ENCODE measurements at regions not wholly inside any gene's neighbourhood (a gene's known extent, or its start where the extent isn't known, plus 50 kb on each side); places are given as distances from the start of the nearest gene placed in this dataset.

DNA sequence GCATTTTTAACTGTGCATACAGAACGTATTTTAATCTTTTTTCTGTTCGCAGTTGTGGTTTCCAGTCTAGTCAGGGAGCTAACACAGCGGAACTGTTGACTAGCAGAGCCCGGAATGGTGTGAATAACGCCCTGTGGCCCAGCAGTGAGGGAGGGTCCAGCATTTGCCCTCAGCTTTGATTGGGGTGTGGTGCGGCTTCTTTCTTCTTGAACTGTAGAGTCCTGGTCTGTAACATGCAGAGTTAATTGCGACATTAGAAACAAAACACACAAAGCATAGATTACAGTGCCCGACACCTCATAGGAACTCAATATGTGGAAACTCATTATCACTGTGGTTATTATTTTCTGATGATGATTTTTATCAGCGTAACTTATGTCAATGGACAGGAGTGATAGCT, 253.6 kb downstream of the SOX11 start:
- no peaks in the 10 kb centered on the region for H3K9me3 Mint-ChIP-seq (ENCODE audit: low read depth)
- H3K27ac Mint-ChIP-seq: no peak overlapping the region
- no peaks in the 10 kb centered on the region for H3K36me3 Mint-ChIP-seq
- H3K4me1 Mint-ChIP-seq (ENCODE audit: low read depth): no peaks in the 10 kb centered on the region
- no peaks in the 10 kb centered on the region for H3K27me3 Mint-ChIP-seq
- H3K4me3 Mint-ChIP-seq: no peak overlapping the region

DNA sequence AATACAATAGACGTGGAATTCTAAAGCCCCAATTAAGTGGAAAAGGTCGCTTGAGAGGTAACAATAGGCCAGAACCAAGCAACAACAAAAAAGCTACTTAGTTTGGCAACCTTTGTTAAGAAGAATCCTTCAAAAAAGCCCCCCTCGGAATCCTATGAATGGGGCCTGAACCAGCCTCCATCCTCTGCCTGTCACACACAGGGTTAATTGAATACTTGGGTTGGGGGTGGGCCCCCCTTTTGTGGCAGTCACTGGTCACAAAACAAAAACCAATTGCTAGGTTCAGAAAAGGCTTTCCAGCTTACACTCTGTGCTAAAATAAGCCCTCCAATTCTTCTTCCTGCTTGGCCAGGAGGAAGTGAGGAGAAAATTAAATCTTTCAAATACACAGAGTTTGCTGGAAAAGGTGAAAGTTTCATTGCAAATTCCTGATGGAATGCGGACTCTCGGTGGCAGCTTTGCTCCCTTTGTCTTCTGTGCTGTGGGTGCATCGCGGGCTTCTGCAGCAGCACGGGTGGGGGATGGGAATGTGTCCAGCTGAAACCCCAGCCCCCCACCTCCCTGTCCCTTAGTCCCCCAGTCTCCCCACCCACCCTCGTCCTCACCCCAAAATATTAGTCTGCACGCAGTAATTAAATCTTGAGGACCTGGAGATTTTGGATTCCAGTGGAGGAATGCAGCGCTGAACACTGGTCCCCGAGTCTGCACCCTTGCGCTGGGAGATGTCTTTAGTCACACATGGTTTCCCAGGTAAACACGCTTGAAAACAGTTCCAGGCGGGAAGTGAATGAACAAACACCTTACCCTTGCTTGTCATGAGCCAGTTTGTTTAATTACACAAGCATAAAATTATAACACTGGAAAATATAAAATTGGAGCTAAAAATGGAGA, 254.3 kb downstream of the SOX11 start:
- Mint-ChIP-seq H3K4me1 (ENCODE audit: low read depth) (no peaks in the 10 kb centered on the region), H3K36me3 (no peaks in the 10 kb centered on the region), H3K27ac (no peak overlapping the region), H3K9me3 (ENCODE audit: low read depth) (no peaks in the 10 kb centered on the region), H3K4me3 (no peak overlapping the region), H3K27me3 (no peaks in the 10 kb centered on the region)

DNA sequence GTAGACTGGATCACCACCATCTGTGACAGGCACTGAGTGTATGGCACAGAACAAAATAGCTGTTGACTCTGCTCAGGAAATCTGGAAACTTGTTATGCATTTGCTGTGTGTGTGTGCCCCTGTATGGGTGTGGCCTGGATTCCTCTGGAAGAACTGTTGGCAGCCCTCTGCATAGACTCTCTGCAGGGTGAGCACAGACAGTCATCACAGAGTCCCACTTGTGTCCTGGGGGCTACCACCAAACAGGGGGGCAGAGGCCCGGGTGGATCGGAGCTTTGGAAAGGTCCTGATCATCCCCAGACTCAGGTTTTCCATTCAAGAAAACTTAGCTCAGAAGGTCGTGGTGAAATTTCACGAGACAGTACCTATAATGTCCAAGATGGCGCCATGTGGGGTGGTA, 258.6 kb downstream of the SOX11 start:
- Mint-ChIP-seq H3K4me3 (no peak overlapping the region), H3K27me3 (no peaks in the 10 kb centered on the region), H3K36me3 (no peaks in the 10 kb centered on the region), H3K9me3 (ENCODE audit: low read depth) (peaks cover 10% of the 10 kb centered on the region), H3K4me1 (ENCODE audit: low read depth) (no peaks in the 10 kb centered on the region), H3K27ac (no peak overlapping the region)

DNA sequence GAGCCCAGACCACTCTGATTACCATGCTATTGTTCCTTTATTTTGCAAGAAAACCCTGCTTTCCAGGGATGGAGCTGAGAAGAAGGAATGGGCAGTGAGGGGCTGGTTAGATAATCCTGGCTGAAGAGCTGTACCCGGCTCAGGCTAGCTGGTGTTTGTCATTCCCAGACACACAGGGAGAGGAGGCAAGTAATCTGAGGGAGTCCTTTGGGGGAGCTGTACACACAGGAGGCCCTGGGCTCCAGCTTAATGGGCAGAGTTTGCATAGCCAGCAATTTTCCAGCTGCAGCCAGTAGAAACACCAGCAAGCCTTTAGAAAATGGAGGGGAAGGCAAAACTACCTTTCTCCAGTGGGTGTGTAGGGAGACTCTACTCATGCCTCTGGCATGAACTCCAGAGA, 259.3 kb downstream of the SOX11 start:
- H3K27ac Mint-ChIP-seq: no peak overlapping the region
- no peaks in the 10 kb centered on the region for H3K36me3 Mint-ChIP-seq
- no peaks in the 10 kb centered on the region for H3K27me3 Mint-ChIP-seq
- no peak overlapping the region for H3K4me3 Mint-ChIP-seq
- H3K9me3 Mint-ChIP-seq (ENCODE audit: low read depth): peaks cover 10% of the 10 kb centered on the region
- H3K4me1 Mint-ChIP-seq (ENCODE audit: low read depth): no peaks in the 10 kb centered on the region

DNA sequence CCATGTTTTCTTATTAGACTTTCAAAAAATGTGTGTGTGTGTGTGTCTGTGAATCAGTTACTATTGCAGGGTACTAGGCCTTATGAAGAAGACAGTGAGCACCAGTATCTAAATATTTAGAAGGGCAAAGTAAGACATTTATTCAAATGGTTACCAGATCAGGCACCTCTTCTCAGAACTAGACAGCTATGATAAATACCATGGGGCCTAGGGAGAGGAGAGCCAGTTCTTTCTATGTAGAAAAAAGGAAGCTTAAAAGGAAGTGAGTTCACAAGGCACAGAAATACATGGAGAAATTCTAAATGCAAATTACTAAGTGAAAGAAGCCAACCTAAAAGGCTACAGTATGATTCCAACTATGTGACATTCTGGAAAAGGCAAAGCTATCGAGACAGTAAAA, 261.3 kb downstream of the SOX11 start:
- H3K4me1 Mint-ChIP-seq (ENCODE audit: low read depth): no peaks in the 10 kb centered on the region
- H3K27ac Mint-ChIP-seq: no peak overlapping the region
- H3K9me3 Mint-ChIP-seq (ENCODE audit: low read depth): peaks cover 10% of the 10 kb centered on the region
- H3K4me3 Mint-ChIP-seq: no peak overlapping the region
- H3K27me3 Mint-ChIP-seq: no peaks in the 10 kb centered on the region
- H3K36me3 Mint-ChIP-seq: no peaks in the 10 kb centered on the region

DNA sequence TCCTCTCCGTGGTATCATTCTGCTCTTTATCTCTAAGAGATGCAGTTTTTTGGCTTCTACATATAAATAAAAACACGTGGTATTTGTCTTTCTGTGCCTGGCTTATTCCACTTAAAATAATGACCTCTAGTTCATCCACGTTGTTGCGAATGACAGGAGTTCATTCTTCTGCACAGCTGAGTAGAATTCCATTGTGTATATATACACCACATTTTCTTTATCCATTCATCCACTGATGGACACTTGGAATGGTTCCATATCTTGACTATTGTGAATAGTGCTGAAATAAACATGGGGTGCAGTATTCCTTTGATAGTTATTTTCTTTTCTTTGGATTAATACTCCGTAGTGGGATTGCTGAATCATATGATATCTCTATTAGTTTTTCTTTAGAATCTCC, 262.3 kb downstream of the SOX11 start:
- Mint-ChIP-seq H3K9me3 (ENCODE audit: low read depth) (peaks cover 10% of the 10 kb centered on the region), H3K27me3 (no peaks in the 10 kb centered on the region), H3K36me3 (no peaks in the 10 kb centered on the region), H3K27ac (no peak overlapping the region), H3K4me1 (ENCODE audit: low read depth) (no peaks in the 10 kb centered on the region), H3K4me3 (no peak overlapping the region)

DNA sequence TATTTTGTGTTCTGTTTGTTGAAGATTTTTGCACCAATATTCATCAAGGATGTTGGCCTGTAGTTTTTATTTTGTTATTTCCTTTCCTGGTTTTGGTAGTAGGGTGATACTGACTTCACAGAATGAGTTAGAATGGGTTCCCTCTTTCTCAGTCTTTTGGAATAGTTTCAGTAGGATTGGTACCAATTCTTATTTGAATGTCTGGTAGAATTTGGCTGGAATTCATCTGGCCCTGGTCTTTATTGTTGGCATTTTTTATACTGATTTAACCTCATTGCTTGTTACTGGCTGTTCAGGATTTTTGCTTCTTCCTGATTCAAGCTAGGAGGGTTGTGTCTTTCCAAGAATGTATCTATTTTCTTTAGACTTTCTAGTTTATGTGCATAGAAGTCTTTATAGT, 263.7 kb downstream of the SOX11 start:
- H3K4me3 Mint-ChIP-seq: no peak overlapping the region
- no peaks in the 10 kb centered on the region for H3K27me3 Mint-ChIP-seq
- peaks cover 10% of the 10 kb centered on the region for H3K9me3 Mint-ChIP-seq (ENCODE audit: low read depth)
- no peaks in the 10 kb centered on the region for H3K4me1 Mint-ChIP-seq (ENCODE audit: low read depth)
- H3K27ac Mint-ChIP-seq: no peak overlapping the region
- H3K36me3 Mint-ChIP-seq: no peaks in the 10 kb centered on the region

DNA sequence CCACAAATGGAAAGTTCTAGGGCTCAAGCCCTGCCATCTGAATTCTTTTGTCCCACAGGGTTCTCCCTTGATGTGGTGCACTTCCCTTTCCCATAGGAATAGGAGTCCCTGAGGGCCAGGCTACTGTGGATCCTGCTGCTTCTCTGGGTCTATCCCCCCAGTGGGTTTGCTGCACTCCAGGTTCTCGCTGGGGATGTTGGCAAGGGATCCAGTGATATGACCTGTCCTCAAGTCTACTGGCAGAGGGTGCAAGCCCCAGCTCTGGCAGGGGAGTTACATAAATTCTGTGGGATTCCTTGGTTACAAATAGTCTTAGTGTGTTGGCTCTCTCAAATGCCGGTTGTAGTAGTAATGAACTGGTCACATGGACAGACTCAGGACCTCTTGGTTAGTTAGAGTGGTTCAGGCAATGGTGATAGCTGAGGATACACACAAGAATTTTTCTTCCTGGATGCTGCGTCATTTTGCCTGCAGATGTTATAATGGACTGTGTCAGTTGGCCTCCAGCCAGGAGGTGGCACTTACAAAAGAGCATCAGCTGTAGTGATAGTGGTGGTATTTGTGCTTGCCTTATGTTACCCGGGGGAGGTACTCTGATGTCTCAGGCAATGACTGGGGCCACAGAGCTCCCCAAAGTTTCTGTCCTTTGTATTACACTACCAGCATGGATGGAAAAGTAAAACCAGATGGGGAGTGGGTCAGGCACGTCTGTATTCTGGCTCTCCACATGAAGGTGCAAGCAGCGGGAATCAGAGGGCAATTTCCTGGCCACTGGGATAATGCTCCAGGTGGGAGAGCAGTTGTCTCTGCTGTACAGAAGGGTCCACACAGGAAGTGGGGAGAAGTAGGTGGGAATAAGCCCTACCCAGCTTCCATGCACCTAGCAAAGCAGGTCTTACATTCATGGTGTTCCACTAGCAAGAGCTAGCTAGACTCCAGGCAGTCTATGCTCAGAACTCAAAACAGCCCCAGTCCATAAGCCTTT, 267.9 kb downstream of the SOX11 start:
- H3K36me3 Mint-ChIP-seq: no peaks in the 10 kb centered on the region
- no peaks in the 10 kb centered on the region for H3K4me1 Mint-ChIP-seq (ENCODE audit: low read depth)
- H3K9me3 Mint-ChIP-seq (ENCODE audit: low read depth): peaks cover 5% of the 10 kb centered on the region
- H3K27me3 Mint-ChIP-seq: no peaks in the 10 kb centered on the region
- no peak overlapping the region for H3K27ac Mint-ChIP-seq
- no peak overlapping the region for H3K4me3 Mint-ChIP-seq

GRCh38 chr2:5967506-5967905, 275.3 kb downstream of the SOX11 start:
- Mint-ChIP-seq H3K27me3 (no peaks in the 10 kb centered on the region), H3K9me3 (ENCODE audit: low read depth) (peaks cover 4% of the 10 kb centered on the region), H3K27ac (no peak overlapping the region), H3K36me3 (no peaks in the 10 kb centered on the region), H3K4me3 (no peak overlapping the region), H3K4me1 (ENCODE audit: low read depth) (no peaks in the 10 kb centered on the region)

DNA sequence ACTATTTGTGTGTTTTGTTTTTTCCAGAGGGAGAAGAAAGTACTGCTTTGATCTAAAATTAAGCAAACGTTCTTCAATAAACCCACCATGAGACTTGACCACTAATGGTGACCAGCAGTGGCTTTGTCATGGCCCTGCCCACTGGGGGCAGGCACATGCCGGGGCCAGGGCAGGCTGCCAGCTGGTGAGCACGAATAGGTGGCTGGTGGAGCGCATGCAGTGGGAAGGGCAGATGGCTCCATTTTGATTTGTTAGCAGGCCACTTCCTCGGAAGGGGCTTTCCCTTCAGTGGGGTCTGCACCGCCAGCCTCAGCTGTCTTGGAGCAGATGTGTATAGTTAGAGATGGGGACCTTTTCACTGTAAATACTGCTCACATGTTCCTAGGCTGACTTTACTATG, 277.1 kb downstream of the SOX11 start:
- Mint-ChIP-seq H3K36me3 (no peaks in the 10 kb centered on the region), H3K4me3 (no peak overlapping the region), H3K27me3 (no peaks in the 10 kb centered on the region), H3K4me1 (ENCODE audit: low read depth) (no peaks in the 10 kb centered on the region), H3K27ac (no peak overlapping the region), H3K9me3 (ENCODE audit: low read depth) (no peaks in the 10 kb centered on the region)

- Mint-ChIP-seq H3K27ac (no peak overlapping the region), H3K9me3 (ENCODE audit: low read depth) (no peaks in the 10 kb centered on the region), H3K4me1 (ENCODE audit: low read depth) (no peaks in the 10 kb centered on the region), H3K4me3 (no peak overlapping the region), H3K27me3 (no peaks in the 10 kb centered on the region), H3K36me3 (no peaks in the 10 kb centered on the region)
These were observed 278.2 kb downstream of the SOX11 start for GRCh38 chr2:5970347-5970746.

GRCh38 chr2:5974477-5974876, 282.3 kb downstream of the SOX11 start:
- no peak overlapping the region for H3K27ac Mint-ChIP-seq
- no peaks in the 10 kb centered on the region for H3K27me3 Mint-ChIP-seq
- H3K36me3 Mint-ChIP-seq: no peaks in the 10 kb centered on the region
- no peaks in the 10 kb centered on the region for H3K9me3 Mint-ChIP-seq (ENCODE audit: low read depth)
- no peaks in the 10 kb centered on the region for H3K4me1 Mint-ChIP-seq (ENCODE audit: low read depth)
- no peak overlapping the region for H3K4me3 Mint-ChIP-seq

DNA sequence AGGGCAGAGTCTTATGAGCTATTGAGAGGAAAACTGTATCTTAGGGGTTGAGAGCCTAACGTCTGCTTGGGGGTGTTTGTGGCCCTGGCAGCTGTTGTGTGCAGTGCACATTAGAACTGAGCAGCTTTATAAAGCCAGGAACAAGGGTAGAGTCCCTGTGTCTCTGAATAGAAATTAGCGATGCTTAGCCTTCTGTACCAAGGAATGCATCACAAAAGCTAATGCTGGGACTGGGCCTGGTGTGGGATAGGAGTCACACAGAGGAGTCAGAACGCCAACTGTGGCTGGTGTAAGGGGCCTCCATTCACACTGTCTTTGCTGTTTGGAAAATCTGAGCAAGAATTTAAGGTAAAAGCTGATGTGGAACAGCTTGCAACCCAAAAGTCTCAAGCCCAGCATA, 283.2 kb downstream of the SOX11 start:
- Mint-ChIP-seq H3K27ac (no peak overlapping the region), H3K9me3 (ENCODE audit: low read depth) (no peaks in the 10 kb centered on the region), H3K36me3 (no peaks in the 10 kb centered on the region), H3K4me1 (ENCODE audit: low read depth) (no peaks in the 10 kb centered on the region), H3K4me3 (no peak overlapping the region), H3K27me3 (peaks cover 1% of the 10 kb centered on the region)

GRCh38 chr2:5976531-5977065, 284.4 kb downstream of the SOX11 start:
- Mint-ChIP-seq H3K27ac (no peak overlapping the region), H3K27me3 (peaks cover 1% of the 10 kb centered on the region), H3K9me3 (ENCODE audit: low read depth) (no peaks in the 10 kb centered on the region), H3K36me3 (no peaks in the 10 kb centered on the region), H3K4me1 (ENCODE audit: low read depth) (no peaks in the 10 kb centered on the region), H3K4me3 (no peak overlapping the region)

DNA sequence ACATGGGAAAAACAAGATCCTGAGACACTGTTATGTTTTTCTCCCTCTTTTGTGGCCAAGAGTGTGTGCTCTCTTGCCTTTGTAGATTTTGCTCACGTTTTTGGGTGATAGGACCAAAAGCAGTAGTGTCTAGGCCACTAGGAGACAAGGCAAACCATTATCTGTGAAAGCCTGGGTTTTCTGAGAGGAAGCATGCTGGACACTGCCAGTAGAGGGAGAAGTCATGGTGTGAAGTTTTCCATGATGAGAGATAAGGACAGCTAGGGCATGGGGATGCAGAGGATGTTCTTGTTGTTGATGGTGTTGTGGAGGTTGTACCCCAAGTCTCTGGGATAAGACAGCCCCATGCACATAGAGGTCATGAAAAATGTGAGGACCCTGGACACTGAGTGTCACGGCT, 285.3 kb downstream of the SOX11 start:
- peaks cover 1% of the 10 kb centered on the region for H3K27me3 Mint-ChIP-seq
- H3K36me3 Mint-ChIP-seq: no peaks in the 10 kb centered on the region
- H3K4me3 Mint-ChIP-seq: no peak overlapping the region
- no peak overlapping the region for H3K27ac Mint-ChIP-seq
- H3K4me1 Mint-ChIP-seq (ENCODE audit: low read depth): no peaks in the 10 kb centered on the region
- no peaks in the 10 kb centered on the region for H3K9me3 Mint-ChIP-seq (ENCODE audit: low read depth)

Data from activated naive CD8-positive, alpha-beta T cell (primary cell).